ENCODE measurements at regions not wholly inside any gene's neighbourhood (a gene's known extent, or its start where the extent isn't known, plus 50 kb on each side); places are given as distances from the start of the nearest gene placed in this dataset.

GRCh38 chr2:52465287-52465686 lies 1302.3 kb upstream of the CHAC2 start:
- TF ChIP-seq CTCF (IDR thresholded peaks at IDR 0.05) (no peak), POLR2A (IDR thresholded peaks at IDR 0.05) (no peak)
